ENCODE measurements at regions not wholly inside any gene's neighbourhood (a gene's known extent, or its start where the extent isn't known, plus 50 kb on each side); places are given as distances from the start of the nearest gene placed in this dataset.
"Not testable (repeated sequence)": the region's sequence is repeated elsewhere in the genome, so short reads cannot be mapped to it uniquely, and the experiment has no call there.

- intact Hi-C loops (cut with micrococcal nuclease), result no loop called here
These were observed 1677.3 kb upstream of the CDH6 start for GRCh38 chr5:29516224-29516623.

- intact Hi-C loops (cut with micrococcal nuclease), result no loop called here
These were observed 1685.4 kb upstream of the CDH6 start for GRCh38 chr5:29508131-29508530.

DNA sequence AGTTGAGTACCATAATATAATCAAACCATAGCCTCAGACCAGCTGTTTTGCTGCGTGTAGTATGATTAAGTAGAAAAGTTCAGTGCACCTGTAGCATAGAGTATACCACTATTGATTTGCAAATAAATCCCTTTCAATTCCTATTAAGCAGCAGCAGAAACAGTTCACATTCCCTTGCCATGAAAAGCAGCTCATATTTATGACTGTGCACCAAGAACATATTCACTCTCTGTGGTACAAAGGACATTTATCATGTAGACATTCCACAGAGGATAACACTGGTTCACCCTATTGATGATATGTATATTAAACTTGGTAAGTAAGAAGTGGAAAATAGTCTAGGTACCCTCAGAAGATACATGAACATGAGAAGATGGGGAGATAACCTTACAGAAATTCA lies 1689.1 kb upstream of the CDH6 start:
- intact Hi-C loops (cut with micrococcal nuclease), result no loop called here

GRCh38 chr5:29498860-29499259 lies 1694.6 kb upstream of the CDH6 start:
- intact Hi-C loops (cut with micrococcal nuclease), result no loop called here

GRCh38 chr5:29498412-29498811 lies 1695.1 kb upstream of the CDH6 start:
- intact Hi-C loops (cut with micrococcal nuclease), result no loop called here

DNA sequence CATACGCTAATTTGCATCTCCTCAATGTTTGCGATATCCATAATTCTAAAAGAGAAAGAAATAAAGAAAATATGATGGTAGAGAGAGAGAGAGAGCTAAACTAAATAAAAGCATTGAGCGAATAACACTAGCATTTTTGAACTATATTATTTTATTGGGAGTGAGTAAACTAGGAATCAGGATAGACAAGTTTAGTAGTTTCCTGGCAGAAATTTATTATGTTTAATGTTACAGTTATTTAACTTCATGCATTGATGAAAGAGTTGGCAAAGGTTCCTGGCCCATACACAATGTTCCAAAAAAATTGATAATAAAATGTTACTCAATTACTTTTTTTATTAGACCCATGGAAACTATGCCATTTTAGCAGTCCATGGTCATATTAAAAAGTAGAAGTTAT lies 1708.2 kb upstream of the CDH6 start:
- intact Hi-C loops (cut with micrococcal nuclease), result no loop called here

GRCh38 chr5:29469581-29469980 lies 1723.9 kb upstream of the CDH6 start:
- intact Hi-C loops (cut with micrococcal nuclease), result no loop called here

GRCh38 chr5:29462241-29462640 lies 1731.2 kb upstream of the CDH6 start:
- intact Hi-C loops (cut with micrococcal nuclease), result no loop called here

DNA sequence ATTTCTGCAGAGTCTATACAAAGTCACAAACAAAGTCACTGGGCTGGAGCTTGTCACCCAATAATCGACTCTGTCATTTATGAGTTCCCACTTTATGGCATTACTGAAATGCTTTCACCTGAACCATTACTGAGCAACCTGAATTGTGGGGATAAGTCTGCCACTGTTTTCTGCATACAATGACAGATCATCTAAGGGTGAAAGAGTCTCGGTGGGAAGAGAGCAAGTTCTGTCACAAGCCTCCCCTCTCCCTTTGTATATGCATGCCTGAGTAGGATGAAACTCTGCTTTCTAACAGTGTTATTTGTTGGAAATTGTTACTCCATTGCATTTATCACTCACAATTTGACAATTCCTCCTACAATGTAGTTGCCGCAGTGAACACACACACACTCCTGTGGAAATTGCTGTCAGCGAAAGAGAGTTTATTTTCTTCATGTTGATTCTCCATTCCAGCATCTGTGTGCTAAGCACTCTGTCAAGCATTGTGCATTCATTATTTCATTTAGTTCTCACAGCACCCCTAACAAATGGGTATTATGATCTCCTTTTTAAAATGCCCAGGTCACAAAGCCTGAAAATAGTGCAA lies 1732.4 kb upstream of the CDH6 start:
- intact Hi-C loops (cut with micrococcal nuclease), result no loop called here

- intact Hi-C loops (cut with micrococcal nuclease), result not testable (repeated sequence)
These were observed 1742.5 kb upstream of the CDH6 start for GRCh38 chr5:29451004-29451403.

GRCh38 chr5:29414681-29415080 lies 1778.8 kb upstream of the CDH6 start:
- intact Hi-C loops (cut with micrococcal nuclease), result no loop called here

DNA sequence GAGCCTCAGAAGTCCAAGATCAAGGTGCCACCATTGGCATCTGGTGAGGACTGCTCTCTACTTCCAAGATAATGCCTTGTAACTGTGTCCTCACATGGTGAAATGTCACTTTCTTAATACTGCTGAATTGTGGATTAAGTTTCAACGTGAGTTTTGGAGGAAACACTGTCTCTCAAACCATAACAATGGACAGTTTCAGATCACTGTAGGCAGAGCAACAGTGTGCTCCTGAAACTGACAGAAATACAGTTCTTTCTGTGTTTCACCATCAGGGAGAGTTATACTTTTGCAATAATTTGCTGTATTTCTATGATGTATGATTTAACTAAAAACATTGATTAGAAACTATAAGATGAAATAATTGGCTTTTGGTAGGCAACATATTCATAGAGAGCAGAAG lies 1780.5 kb upstream of the CDH6 start:
- intact Hi-C loops (cut with micrococcal nuclease), result no loop called here

DNA sequence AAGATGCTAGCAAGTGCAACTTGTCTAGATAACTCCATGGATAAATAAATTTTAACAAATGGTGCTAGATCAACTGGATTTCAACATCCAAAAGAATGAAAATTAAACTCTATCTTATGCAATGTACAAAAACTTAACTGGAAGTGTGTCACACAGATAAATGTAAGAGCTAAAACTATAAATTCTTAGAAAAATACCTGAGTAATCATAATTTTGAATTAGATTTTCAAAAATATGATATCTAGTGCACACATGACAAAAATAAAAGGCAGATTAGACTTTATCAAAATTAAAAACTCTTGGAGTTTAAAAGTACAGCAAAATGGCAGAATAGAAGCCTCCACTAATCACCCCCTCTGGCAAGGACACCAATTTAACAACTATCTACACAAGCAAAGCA lies 1791.2 kb upstream of the CDH6 start:
- intact Hi-C loops (cut with micrococcal nuclease), result no loop called here

GRCh38 chr5:29389993-29390392 lies 1803.5 kb upstream of the CDH6 start:
- intact Hi-C loops (cut with micrococcal nuclease), result no loop called here

- intact Hi-C loops (cut with micrococcal nuclease), result no loop called here
These were observed 1806.1 kb upstream of the CDH6 start for GRCh38 chr5:29387384-29387783.

DNA sequence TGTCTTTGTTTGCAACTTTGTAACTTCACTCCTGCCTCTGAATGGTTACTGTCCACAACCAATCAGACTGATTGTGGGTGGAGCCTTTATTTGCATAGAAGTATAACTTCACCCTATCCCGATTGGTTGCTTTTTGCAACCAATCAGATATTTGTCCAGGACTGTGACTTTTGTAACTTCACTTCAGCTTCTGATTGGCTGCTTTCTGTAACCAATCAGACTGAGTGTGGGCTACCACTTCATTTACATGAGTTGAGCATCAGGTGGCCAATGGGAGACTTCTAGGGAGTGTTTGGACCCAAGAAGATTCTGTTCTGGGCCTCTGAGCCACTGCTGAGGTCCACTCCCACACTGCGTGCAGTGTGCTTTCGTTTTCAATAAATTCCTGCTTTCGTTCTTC lies 1810.7 kb upstream of the CDH6 start:
- intact Hi-C loops (cut with micrococcal nuclease), result no loop called here

DNA sequence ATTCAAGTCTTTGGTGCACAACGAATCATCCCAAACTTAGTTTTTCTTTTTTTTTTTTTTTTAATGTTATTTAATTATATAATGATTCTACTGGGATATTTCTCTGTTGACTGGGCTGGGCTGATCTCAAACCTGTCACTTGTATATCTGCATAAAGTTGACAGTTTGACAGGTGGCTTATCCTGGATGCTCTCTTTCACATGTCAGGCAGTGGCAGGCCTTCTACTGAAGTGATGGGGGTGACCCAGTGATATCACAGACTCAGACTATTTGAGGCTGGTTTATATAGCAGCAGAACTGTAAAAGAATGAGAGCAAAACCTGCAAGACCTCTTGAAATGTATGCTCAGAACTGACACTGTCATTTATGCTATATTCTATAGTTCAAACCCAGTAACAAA lies 1813.5 kb upstream of the CDH6 start:
- intact Hi-C loops (cut with micrococcal nuclease), result no loop called here

GRCh38 chr5:29379619-29380018 lies 1813.9 kb upstream of the CDH6 start:
- intact Hi-C loops (cut with micrococcal nuclease), result no loop called here

- intact Hi-C loops (cut with micrococcal nuclease), result no loop called here
These were observed 1815.4 kb upstream of the CDH6 start for GRCh38 chr5:29378104-29378503.

- intact Hi-C loops (cut with micrococcal nuclease), result no loop called here
These were observed 1823.2 kb upstream of the CDH6 start for GRCh38 chr5:29370248-29370647.

DNA sequence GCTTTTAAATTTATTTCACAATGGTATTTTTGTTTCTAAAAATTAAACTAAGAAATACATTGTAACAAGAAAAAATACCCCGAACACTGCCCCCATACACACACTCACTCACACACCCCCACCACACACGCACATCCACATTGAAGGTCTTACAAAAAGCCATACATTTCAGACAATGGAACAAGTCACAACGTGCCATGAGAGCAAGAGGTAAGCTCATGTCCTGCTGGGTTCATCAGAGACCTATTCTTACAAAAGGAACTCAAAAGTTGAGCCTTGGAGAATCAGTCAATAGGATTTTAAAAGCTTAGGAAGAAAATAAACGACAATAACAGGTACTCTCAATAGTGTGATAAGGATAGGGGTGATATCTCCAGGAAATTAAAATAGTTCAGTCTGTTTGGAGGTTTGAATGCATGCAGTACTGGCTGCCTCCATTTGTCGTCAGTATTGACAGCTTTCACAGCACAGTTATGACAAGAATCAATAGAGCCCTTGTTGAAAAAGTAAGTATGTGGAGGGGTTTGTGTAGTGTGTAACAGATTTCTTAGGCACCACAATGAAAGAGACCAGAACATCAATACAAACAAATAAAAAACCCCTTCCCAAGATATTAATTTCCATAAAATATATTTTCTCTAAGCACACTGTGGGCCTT lies 1826.2 kb upstream of the CDH6 start:
- intact Hi-C loops (cut with micrococcal nuclease), result no loop called here

- intact Hi-C loops (cut with micrococcal nuclease), result no loop called here
These were observed 1842.3 kb upstream of the CDH6 start for GRCh38 chr5:29351170-29351569.

DNA sequence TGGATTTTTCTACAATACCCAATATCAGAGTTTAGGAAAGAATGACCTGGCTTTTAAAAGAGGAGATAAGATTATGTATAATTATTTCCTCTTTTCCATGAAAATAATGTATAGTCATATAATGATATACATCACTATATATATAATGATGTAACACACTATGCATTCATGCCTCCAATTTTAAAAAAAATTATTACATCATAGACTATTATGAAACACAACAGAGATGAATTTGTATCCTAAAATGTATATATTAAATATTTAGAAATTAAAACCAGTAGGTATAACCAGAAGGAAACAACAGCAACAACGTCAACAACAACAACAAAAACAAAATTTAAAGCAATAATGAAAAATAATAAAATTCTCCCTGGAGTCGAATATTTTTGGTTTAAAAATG lies 1856.5 kb upstream of the CDH6 start:
- intact Hi-C loops (cut with micrococcal nuclease), result no loop called here

DNA sequence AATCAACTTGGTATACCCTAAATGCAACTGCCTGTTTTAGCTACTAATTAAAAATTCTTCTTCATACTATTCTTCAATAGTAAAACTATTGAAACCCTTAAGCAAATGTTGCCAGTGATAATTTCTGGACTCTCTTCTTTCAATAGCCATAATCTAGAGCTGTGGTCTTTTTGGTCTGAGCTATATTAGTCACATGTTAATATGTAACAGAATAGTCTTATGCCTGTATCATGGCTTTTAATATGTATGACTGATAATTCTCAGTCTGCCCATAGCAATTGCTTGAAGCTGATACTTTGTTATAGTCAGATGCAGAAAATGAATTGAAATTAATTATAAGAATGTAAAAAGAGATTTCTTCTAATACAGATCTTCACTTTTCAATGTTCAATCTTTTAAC lies 1871.9 kb upstream of the CDH6 start:
- intact Hi-C loops (cut with micrococcal nuclease), result no loop called here

Measured in T-helper 1 cell treated with Interleukin-12 subunit alpha and Interleukin-12 subunit beta and Interleukin-4 antibody, amounts not matched to agents 30 ng/mL and 1 ng/mL, for 36 hours (primary cell).